GM04504 (cell line): ENCODE measurements at regions not wholly inside any gene's neighbourhood (a gene's known extent, or its start where the extent isn't known, plus 50 kb on each side); places are given as distances from the start of the nearest gene placed in this dataset.
A peak's percentile ranks its signal among the peaks of the same experiment; 100 is the strongest.

Experiments
- DNase-seq: peaks from one replicate; pipeline ENCODE4 v3.0.0-alpha.2; 2012; ENCODE audit warnings: low read depth

GRCh38 chr2:56613920-56614319 is 430.1 kb downstream of the CCDC85A start:
- DNase-seq: peak; percentile 35

- no peak for DNase-seq
Observed at GRCh38 chr2:56615760-56616159, 432.0 kb downstream of the CCDC85A start.

GRCh38 chr2:56624181-56624580 is 440.4 kb downstream of the CCDC85A start:
- peak; percentile 3 for DNase-seq

GRCh38 chr2:56626927-56627326 is 443.1 kb downstream of the CCDC85A start:
- no peak for DNase-seq

GRCh38 chr2:56630286-56630685 is 446.5 kb downstream of the CCDC85A start:
- no peak for DNase-seq

- no peak for DNase-seq
Observed at GRCh38 chr2:56647997-56648396, 464.2 kb downstream of the CCDC85A start.

GRCh38 chr2:56648802-56649201 is 465.0 kb downstream of the CCDC85A start:
- no peak for DNase-seq

GRCh38 chr2:56654936-56655335 is 471.1 kb downstream of the CCDC85A start:
- no peak for DNase-seq

GRCh38 chr2:56656826-56657225 is 473.0 kb downstream of the CCDC85A start:
- DNase-seq: no peak

GRCh38 chr2:56666777-56667176 is 483.0 kb downstream of the CCDC85A start:
- DNase-seq: no peak

GRCh38 chr2:56671973-56672569 is 488.3 kb downstream of the CCDC85A start:
- DNase-seq: no peak

GRCh38 chr2:56674084-56674483 is 490.3 kb downstream of the CCDC85A start:
- no peak for DNase-seq

GRCh38 chr2:56676966-56677365 is 493.2 kb downstream of the CCDC85A start:
- no peak for DNase-seq

GRCh38 chr2:56680971-56681631 is 497.3 kb downstream of the CCDC85A start:
- DNase-seq: peak; percentile 26

GRCh38 chr2:56681659-56682396 is 498.0 kb downstream of the CCDC85A start:
- DNase-seq: peak; percentile 24

- DNase-seq: no peak
Observed at GRCh38 chr2:56682397-56682760, 498.6 kb downstream of the CCDC85A start.

GRCh38 chr2:56684327-56684726 is 500.5 kb downstream of the CCDC85A start:
- no peak for DNase-seq

GRCh38 chr2:56685205-56685604 is 501.4 kb downstream of the CCDC85A start:
- DNase-seq: no peak

GRCh38 chr2:56687169-56687568 is 503.4 kb downstream of the CCDC85A start:
- no peak for DNase-seq

GRCh38 chr2:56688661-56689060 is 504.9 kb downstream of the CCDC85A start:
- no peak for DNase-seq

GRCh38 chr2:56693501-56693900 is 509.7 kb downstream of the CCDC85A start:
- no peak for DNase-seq

- DNase-seq: no peak
Observed at GRCh38 chr2:56703001-56703400, 519.2 kb downstream of the CCDC85A start.

GRCh38 chr2:56705713-56706112 is 521.9 kb downstream of the CCDC85A start:
- DNase-seq: no peak
